Choroid plexus epithelial cell (primary cell): ENCODE measurements at regions not wholly inside any gene's neighbourhood (a gene's known extent, or its start where the extent isn't known, plus 50 kb on each side); places are given as distances from the start of the nearest gene placed in this dataset.

Experiments used
- DNase-seq: peaks from one replicate; pipeline ENCODE4 v3.0.0-alpha.2; 2010; ENCODE audit warnings: low read depth
- H3K4me3 ChIP-seq: 2 replicates; pipeline ENCODE4 v1.5.1; 2011; ENCODE audit warnings: low read depth, mild to moderate bottlenecking, control low read depth, low read length, moderate library complexity
- CTCF ChIP-seq: conservative IDR thresholded peaks from 2 replicates; pipeline ENCODE4 v1.5.1; 2011; ENCODE audit warnings: low read depth, mild to moderate bottlenecking, control low read depth, inconsistent platforms, low read length, moderate library complexity

DNA sequence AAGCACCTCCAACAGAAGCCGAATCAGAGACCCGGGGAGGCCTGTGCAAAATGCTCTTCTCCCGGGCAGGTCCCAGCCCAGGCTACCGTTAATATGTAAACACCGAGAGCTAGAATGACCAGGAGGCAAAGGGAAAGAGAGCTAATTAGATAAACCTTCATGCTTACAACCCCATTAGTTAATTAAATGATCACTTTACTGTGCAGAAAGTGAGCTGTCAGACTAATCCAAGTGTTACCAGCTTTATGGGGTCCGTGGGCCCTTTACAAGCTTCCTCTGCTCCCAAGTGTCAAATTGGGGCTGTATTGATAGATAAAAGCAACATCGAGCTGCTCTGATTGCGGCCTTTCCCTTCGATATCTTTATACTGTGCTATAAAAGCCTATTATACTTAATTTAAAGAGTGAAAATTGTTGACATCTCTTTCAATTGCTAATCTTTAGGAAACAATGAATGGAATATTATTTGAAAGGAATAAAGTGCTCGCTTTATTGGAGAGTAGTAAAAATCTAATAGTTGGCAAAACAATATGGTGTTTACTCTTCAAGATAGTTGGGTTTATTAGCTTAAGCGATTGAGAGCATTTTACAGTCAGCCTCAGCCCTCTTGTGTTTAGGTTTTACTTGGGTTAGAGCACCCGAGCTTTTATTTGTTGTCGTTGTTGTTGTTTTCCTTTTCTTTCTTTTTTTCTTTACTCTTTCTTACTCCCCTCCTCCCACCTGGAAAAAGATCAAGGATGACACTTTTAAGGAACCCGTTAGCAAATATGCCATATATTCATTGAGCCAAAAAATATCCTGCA, 189.3 kb upstream of the GPR12 start:
- no peak overlapping the region for H3K4me3 ChIP-seq
- TF ChIP-seq CTCF = no peak
- DNase-seq = no peak

GRCh38 chr13:26948353-26948752, 187.8 kb upstream of the GPR12 start:
- no peak overlapping the region for H3K4me3 ChIP-seq
- no peak for TF ChIP-seq CTCF
- no peak for DNase-seq

DNA sequence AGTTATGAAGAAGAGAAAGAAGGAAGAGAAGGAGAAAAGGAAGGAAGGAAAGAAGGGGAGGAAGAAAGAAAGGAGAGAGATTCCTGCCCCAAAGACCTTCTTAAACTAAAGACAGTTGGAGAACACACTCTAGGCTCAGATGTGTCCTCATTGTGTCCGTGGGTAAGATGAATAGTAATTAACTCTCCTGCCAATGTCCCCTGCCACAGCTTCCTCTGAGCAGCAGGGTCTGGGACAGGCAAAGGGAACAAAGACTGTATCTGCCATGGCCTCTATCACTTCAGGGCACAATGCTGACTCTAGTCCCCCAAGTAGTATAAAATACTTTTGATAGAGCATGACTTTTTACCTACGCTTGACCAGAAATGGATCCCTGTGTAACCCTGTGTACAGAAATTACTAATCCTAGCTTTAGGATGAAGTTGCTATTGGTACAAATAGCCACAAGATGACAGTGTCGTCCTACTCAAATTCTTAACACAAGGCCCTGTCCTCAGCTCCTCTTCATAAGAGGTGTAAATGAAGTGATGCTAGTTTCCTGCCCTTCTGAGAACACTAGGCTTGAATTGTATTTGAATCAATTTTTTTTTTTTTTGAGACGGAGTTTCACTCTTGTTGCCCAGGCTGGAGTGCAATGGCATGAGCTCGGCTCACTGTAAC, 186.2 kb upstream of the GPR12 start:
- DNase-seq = peak; percentile 84
- peak; percentile 82 for TF ChIP-seq CTCF
- no peak overlapping the region for H3K4me3 ChIP-seq

DNA sequence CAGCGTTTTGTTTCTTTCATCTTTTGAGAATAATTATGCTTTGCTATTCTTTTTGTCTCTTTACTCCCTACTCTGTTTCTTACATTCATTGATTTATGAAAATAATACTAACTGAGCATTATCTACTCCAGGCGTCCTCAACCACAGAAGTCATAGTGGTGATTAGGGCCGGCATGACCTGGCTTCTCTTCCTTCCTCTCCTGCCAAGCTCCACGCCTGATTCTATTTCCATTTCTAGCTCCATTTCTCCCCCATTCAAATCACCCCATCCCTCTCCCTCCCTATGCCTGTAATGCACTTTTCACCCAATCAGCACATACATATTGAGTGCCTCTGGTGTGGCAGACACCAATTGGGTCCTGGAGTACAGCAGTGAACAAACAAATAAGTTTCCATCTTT, 183.2 kb upstream of the GPR12 start:
- no peak for DNase-seq
- no peak overlapping the region for H3K4me3 ChIP-seq

GRCh38 chr13:26942184-26942583, 181.6 kb upstream of the GPR12 start:
- DNase-seq = no peak
- no peak for TF ChIP-seq CTCF
- no peak overlapping the region for H3K4me3 ChIP-seq

More for the DNA sequence above, 183.2 kb upstream of the GPR12 start:
- no peak for TF ChIP-seq CTCF

DNA sequence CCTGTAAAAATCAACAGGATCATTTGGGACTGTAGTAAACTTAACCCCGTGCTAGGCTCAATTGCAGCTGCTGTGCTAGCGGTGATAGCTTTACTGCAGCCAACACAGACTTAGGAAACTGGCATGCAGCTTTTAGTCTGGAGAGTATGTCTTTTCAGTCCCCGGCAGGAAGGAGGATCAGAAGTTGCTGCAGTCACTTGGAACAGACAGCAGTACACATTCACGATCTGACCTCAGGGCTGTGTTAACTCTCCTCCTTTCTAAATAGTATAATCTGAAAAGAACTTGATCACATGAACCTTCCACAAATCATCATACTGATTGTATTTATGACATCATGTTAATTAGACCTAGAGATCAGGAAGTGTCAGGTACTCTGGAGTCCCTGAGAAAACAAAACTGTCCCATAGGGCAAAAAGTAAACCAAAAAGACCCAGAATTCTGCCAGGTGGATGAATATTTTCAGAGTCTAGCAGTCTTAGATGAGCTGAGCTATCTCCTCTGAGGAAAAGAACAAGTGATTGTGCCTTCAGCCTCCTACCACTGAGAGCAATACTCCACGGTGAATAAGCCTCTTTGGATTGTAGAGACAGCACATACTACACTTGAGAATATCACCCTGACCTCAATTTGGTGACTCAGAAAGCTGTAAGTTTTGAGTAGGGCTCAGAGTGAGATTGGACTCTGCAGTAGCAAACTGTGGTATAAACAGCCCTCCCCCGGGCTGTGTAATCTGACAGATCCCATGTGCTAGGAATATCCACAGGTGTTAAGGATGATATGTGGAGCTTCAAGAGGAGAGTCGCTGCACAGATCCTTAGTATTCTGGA, 181.0 kb upstream of the GPR12 start:
- TF ChIP-seq CTCF = no peak
- H3K4me3 ChIP-seq = no peak overlapping the region
- DNase-seq = peak; percentile 76
